ENCODE measurements at regions not wholly inside any gene's neighbourhood (a gene's known extent, or its start where the extent isn't known, plus 50 kb on each side); places are given as distances from the start of the nearest gene placed in this dataset.

GRCh38 chr18:56148373-56148772, 490.0 kb downstream of the TXNL1 start:
- H3K36me3 ChIP-seq (ENCODE audit: insufficient read depth, insufficient read length, low read length) = no peaks in the 10 kb centered on the region
- no peaks in the 10 kb centered on the region for H3K9me3 ChIP-seq (ENCODE audit: insufficient read depth, low read length)
- H3K9ac ChIP-seq (ENCODE audit: insufficient read length, low read depth) = no peak overlapping the region
- DNase-seq (ENCODE audit: low read depth, low spot score) = no peak
- no peak for TF ChIP-seq YY1 (IDR thresholded peaks at IDR 0.05; ENCODE audit: insufficient read depth, insufficient read length)
- no peak for TF ChIP-seq ZNF274 (IDR thresholded peaks at IDR 0.05; ENCODE audit: low read depth, low read length)
- no peak for TF ChIP-seq SUZ12 (IDR thresholded peaks at IDR 0.05; ENCODE audit: extremely low read depth, insufficient read depth, insufficient read length)
- H3K4me3 ChIP-seq (ENCODE audit: insufficient read length, low read depth) = no peak overlapping the region
- no peaks in the 10 kb centered on the region for H3K4me1 ChIP-seq (ENCODE audit: insufficient read depth, insufficient read length)
- H3K27me3 ChIP-seq (ENCODE audit: insufficient read depth, insufficient read length) = no peaks in the 10 kb centered on the region

GRCh38 chr18:56146565-56146964, 491.8 kb downstream of the TXNL1 start:
- H3K36me3 ChIP-seq (ENCODE audit: insufficient read depth, insufficient read length, low read length) = no peaks in the 10 kb centered on the region
- no peak for TF ChIP-seq SUZ12 (IDR thresholded peaks at IDR 0.05; ENCODE audit: extremely low read depth, insufficient read depth, insufficient read length)
- no peak for TF ChIP-seq YY1 (IDR thresholded peaks at IDR 0.05; ENCODE audit: insufficient read depth, insufficient read length)
- TF ChIP-seq ZNF274 (IDR thresholded peaks at IDR 0.05; ENCODE audit: low read depth, low read length) = no peak
- H3K4me3 ChIP-seq (ENCODE audit: insufficient read length, low read depth) = no peak overlapping the region
- H3K27me3 ChIP-seq (ENCODE audit: insufficient read depth, insufficient read length) = no peaks in the 10 kb centered on the region
- no peak for DNase-seq (ENCODE audit: low read depth, low spot score)
- no peaks in the 10 kb centered on the region for H3K9me3 ChIP-seq (ENCODE audit: insufficient read depth, low read length)
- no peak overlapping the region for H3K9ac ChIP-seq (ENCODE audit: insufficient read length, low read depth)
- no peaks in the 10 kb centered on the region for H3K4me1 ChIP-seq (ENCODE audit: insufficient read depth, insufficient read length)

GRCh38 chr18:56142001-56142400, 496.4 kb downstream of the TXNL1 start:
- no peak overlapping the region for H3K9ac ChIP-seq (ENCODE audit: insufficient read length, low read depth)
- TF ChIP-seq ZNF274 (IDR thresholded peaks at IDR 0.05; ENCODE audit: low read depth, low read length) = no peak
- no peak for TF ChIP-seq YY1 (IDR thresholded peaks at IDR 0.05; ENCODE audit: insufficient read depth, insufficient read length)
- TF ChIP-seq SUZ12 (IDR thresholded peaks at IDR 0.05; ENCODE audit: extremely low read depth, insufficient read depth, insufficient read length) = no peak
- H3K27me3 ChIP-seq (ENCODE audit: insufficient read depth, insufficient read length) = no peaks in the 10 kb centered on the region
- no peak for DNase-seq (ENCODE audit: low read depth, low spot score)
- H3K4me3 ChIP-seq (ENCODE audit: insufficient read length, low read depth) = no peak overlapping the region
- H3K4me1 ChIP-seq (ENCODE audit: insufficient read depth, insufficient read length) = no peaks in the 10 kb centered on the region
- no peaks in the 10 kb centered on the region for H3K36me3 ChIP-seq (ENCODE audit: insufficient read depth, insufficient read length, low read length)
- no peaks in the 10 kb centered on the region for H3K9me3 ChIP-seq (ENCODE audit: insufficient read depth, low read length)

GRCh38 chr18:56139792-56140254, 498.6 kb downstream of the TXNL1 start:
- no peak overlapping the region for H3K4me3 ChIP-seq (ENCODE audit: insufficient read length, low read depth)
- no peaks in the 10 kb centered on the region for H3K27me3 ChIP-seq (ENCODE audit: insufficient read depth, insufficient read length)
- no peaks in the 10 kb centered on the region for H3K4me1 ChIP-seq (ENCODE audit: insufficient read depth, insufficient read length)
- no peak for DNase-seq (ENCODE audit: low read depth, low spot score)
- no peaks in the 10 kb centered on the region for H3K9me3 ChIP-seq (ENCODE audit: insufficient read depth, low read length)
- TF ChIP-seq SUZ12 (IDR thresholded peaks at IDR 0.05; ENCODE audit: extremely low read depth, insufficient read depth, insufficient read length) = no peak
- TF ChIP-seq ZNF274 (IDR thresholded peaks at IDR 0.05; ENCODE audit: low read depth, low read length) = no peak
- no peak for TF ChIP-seq YY1 (IDR thresholded peaks at IDR 0.05; ENCODE audit: insufficient read depth, insufficient read length)
- H3K36me3 ChIP-seq (ENCODE audit: insufficient read depth, insufficient read length, low read length) = no peaks in the 10 kb centered on the region
- H3K9ac ChIP-seq (ENCODE audit: insufficient read length, low read depth) = no peak overlapping the region

GRCh38 chr18:56139372-56139771, 499.0 kb downstream of the TXNL1 start:
- Histone ChIP-seq H3K36me3 (ENCODE audit: insufficient read depth, insufficient read length, low read length) (no peaks in the 10 kb centered on the region), H3K27me3 (ENCODE audit: insufficient read depth, insufficient read length) (no peaks in the 10 kb centered on the region), H3K4me3 (ENCODE audit: insufficient read length, low read depth) (no peak overlapping the region), H3K4me1 (ENCODE audit: insufficient read depth, insufficient read length) (no peaks in the 10 kb centered on the region), H3K9me3 (ENCODE audit: insufficient read depth, low read length) (no peaks in the 10 kb centered on the region), H3K9ac (ENCODE audit: insufficient read length, low read depth) (no peak overlapping the region)
- TF ChIP-seq ZNF274 (IDR thresholded peaks at IDR 0.05; ENCODE audit: low read depth, low read length) (no peak), SUZ12 (IDR thresholded peaks at IDR 0.05; ENCODE audit: extremely low read depth, insufficient read depth, insufficient read length) (no peak), YY1 (IDR thresholded peaks at IDR 0.05; ENCODE audit: insufficient read depth, insufficient read length) (no peak)
- no peak for DNase-seq (ENCODE audit: low read depth, low spot score)

- no peaks in the 10 kb centered on the region for H3K9me3 ChIP-seq (ENCODE audit: insufficient read depth, low read length)
- no peaks in the 10 kb centered on the region for H3K27me3 ChIP-seq (ENCODE audit: insufficient read depth, insufficient read length)
- no peak overlapping the region for H3K9ac ChIP-seq (ENCODE audit: insufficient read length, low read depth)
- no peaks in the 10 kb centered on the region for H3K36me3 ChIP-seq (ENCODE audit: insufficient read depth, insufficient read length, low read length)
- H3K4me1 ChIP-seq (ENCODE audit: insufficient read depth, insufficient read length) = no peaks in the 10 kb centered on the region
- H3K4me3 ChIP-seq (ENCODE audit: insufficient read length, low read depth) = no peak overlapping the region
- TF ChIP-seq SUZ12 (IDR thresholded peaks at IDR 0.05; ENCODE audit: extremely low read depth, insufficient read depth, insufficient read length) = no peak
- TF ChIP-seq YY1 (IDR thresholded peaks at IDR 0.05; ENCODE audit: insufficient read depth, insufficient read length) = no peak
- TF ChIP-seq ZNF274 (IDR thresholded peaks at IDR 0.05; ENCODE audit: low read depth, low read length) = no peak
- DNase-seq (ENCODE audit: low read depth, low spot score) = no peak
Observed at GRCh38 chr18:56136105-56136504, 502.3 kb downstream of the TXNL1 start.

GRCh38 chr18:56130481-56130880, 507.9 kb downstream of the TXNL1 start:
- Histone ChIP-seq H3K27me3 (ENCODE audit: insufficient read depth, insufficient read length) (no peaks in the 10 kb centered on the region), H3K4me3 (ENCODE audit: insufficient read length, low read depth) (no peak overlapping the region), H3K9ac (ENCODE audit: insufficient read length, low read depth) (no peak overlapping the region), H3K4me1 (ENCODE audit: insufficient read depth, insufficient read length) (no peaks in the 10 kb centered on the region), H3K9me3 (ENCODE audit: insufficient read depth, low read length) (no peaks in the 10 kb centered on the region), H3K36me3 (ENCODE audit: insufficient read depth, insufficient read length, low read length) (no peaks in the 10 kb centered on the region)
- TF ChIP-seq YY1 (IDR thresholded peaks at IDR 0.05; ENCODE audit: insufficient read depth, insufficient read length) (no peak), ZNF274 (IDR thresholded peaks at IDR 0.05; ENCODE audit: low read depth, low read length) (no peak), SUZ12 (IDR thresholded peaks at IDR 0.05; ENCODE audit: extremely low read depth, insufficient read depth, insufficient read length) (no peak)
- no peak for DNase-seq (ENCODE audit: low read depth, low spot score)
